ENCODE measurements at regions not wholly inside any gene's neighbourhood (a gene's known extent, or its start where the extent isn't known, plus 50 kb on each side); places are given as distances from the start of the nearest gene placed in this dataset.

DNA sequence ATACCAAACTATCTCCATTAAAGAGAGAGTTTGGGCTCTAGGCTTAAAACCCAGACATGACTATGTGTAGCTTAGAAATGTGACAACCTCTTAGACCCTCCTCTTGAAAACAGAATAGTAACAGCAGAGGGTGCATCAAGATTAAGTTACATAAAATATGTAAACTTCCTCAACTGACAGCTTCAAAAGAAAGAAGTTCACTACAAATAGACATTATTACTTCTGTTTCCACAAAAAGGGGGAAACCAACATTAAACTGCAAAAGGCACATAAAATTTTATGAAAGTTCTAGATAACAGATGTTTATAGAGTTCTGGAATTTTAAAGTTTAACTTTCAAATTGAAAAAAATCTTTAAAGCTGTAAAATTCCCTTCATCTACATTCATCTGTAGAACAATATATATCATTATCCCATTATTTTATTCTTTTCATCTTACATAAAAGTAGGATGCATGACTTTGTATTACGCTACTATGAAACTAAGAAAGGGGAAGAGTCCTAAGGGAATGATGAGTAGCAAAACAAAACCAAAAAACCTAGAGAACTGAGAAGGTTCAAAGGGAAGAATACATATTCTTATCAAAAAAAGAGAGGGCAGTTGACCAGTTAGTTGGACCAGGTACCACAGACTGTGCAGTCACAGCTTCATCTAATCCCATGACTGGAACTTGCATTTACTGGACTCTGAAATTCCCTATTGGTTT is 177.0 kb downstream of the SIPA1L2 start:
- DNase-seq (ENCODE audit: extremely low read depth, low read depth) = no peak

DNA sequence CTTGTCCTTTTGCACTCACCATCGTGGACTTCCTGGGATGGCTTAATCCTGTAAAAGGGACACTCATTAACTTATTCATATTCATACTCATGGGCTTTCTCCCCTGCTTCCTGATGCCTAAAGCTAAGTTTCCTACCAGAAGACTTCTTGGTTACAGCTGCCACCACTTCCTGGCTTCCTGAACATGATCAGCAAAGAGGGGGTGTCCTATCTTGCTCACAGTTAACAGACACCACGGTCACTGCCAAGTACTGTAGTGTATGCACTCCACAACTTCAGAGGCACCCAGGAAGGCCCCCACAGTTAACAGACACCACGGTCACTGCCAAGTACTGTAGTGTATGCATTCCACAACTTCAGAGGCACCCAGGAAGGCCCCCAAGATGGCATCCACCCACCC is 177.8 kb downstream of the SIPA1L2 start:
- DNase-seq (ENCODE audit: extremely low read depth, low read depth) = no peak

DNA sequence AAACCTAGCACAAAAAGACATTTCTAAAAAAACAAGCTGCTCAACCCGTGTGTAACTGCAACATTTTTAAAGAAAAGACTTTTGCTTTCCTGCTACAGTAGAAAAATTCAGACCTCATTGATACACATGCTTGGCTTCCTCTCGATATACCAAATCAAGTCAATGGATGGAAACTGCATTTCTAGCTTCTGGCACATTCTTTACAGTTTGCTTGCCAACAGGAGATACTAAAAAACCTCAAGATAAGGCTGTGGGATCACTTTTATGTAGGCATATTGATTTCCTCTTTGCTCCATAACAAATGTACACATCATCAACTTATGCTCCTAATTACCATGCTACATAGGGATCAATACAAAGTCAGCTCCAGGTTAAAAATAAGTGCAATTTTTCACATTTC is 178.4 kb downstream of the SIPA1L2 start:
- no peak for DNase-seq (ENCODE audit: extremely low read depth, low read depth)

DNA sequence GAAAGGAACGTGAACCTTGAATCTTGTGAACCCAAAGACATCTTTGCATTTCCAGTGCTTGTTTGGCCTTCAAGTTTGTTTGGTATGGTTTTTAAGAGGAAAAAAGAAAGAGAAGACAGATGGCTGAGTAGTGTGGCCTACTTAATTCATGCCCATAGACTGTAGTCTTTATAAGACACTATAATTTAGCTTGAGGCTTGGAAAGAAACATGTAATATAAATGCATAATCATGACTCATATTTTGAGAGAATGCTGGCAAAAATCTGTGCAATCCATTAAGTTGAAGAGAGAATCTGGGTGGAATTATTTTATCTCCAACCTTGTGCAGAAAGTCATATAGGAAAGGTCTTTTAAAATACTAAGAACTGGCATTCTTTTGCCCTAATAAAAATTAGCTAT is 179.3 kb downstream of the SIPA1L2 start:
- no peak for DNase-seq (ENCODE audit: extremely low read depth, low read depth)

DNA sequence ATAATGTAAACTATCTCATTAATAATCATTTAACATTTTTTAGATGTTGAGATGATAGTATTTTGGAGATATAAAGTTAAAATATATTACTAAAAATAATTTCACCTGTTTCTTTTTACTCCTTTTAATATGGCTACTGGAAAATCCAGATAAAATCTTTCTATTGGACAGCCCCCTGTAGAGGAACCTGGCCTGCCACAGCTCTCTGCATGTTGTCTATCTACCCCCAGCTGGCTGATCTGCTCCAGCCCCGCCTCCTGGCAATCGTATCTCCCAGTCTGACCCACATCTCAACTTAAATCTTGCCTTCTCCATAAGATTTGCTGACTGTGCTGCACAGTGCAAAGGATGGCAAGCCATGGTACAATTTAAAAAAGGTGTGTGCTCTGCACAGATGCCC is 182.8 kb downstream of the SIPA1L2 start:
- no peak for DNase-seq (ENCODE audit: extremely low read depth, low read depth)

DNA sequence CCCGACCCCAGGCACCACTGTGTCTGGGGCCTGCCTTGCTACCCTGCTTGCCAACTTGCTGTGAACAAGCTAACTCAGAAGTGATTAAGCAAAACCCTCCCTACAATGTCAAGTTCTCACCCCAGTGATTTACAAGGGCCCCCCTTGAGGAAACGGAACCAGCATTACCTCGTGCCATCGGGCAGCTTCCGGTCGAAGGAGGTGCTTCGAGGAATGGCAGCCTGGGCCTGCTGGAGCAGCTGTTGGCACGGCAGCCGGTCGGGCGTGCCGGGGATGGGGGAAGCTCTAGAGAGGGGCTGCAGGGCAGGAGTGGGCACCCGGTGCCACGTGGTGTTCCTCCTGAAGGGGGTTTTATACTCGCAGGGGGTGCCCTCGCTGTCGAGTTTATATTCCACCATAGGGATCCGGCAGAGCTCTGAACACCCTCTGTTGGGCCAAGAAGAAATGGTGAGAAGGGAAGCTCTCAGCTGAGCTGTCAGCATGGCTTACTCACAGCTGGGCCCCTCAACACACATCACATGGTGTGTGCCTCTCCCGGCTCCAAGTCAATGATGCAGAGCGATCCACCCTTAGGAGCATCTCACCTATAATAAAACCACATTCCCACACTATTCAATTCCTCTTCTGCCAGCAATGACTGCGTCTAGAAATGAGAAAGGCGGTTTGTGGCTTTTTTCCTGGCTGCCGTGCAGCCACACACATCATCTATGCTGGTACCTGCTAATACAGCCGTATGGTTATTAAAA is 184.4 kb downstream of the SIPA1L2 start:
- no peak for DNase-seq (ENCODE audit: extremely low read depth, low read depth)

DNA sequence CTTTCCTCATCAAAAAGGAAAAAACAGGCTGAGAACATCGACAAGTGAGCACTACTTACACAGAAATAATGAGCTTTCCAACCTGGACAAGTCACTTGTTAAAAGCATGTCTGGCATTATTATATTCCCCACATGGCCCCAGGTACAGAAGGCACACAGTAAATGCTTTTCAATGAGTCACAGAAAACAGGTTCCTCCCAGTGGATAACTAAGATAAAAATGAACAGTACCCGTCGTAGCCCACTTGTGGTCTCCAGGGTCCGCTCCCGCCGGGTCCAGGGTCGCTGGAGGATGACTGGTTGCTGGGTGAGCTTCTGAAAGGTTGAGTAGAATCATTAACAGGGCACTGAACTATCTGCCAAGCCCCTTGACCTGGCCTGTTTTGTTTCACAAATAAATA is 186.6 kb downstream of the SIPA1L2 start:
- no peak for DNase-seq (ENCODE audit: extremely low read depth, low read depth)

DNA sequence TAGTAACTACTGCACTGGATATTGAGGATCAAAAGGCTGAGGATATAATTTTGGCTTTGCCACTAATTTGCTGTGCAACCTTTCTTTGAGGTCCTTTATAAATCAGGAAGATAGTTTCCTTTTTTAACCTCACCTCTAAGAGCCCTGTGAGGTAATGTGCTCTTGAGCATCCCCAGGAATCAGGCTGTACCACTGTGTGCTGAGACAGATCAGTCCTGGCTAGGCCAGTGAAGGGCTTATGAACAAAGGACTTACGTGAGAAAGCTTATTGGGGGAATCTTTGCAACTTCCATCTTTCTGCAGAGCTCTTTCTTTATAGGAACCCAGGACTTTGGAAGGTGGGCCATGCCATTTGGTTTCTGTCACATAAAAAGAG is 188.9 kb downstream of the SIPA1L2 start:
- DNase-seq (ENCODE audit: extremely low read depth, low read depth) = no peak

DNA sequence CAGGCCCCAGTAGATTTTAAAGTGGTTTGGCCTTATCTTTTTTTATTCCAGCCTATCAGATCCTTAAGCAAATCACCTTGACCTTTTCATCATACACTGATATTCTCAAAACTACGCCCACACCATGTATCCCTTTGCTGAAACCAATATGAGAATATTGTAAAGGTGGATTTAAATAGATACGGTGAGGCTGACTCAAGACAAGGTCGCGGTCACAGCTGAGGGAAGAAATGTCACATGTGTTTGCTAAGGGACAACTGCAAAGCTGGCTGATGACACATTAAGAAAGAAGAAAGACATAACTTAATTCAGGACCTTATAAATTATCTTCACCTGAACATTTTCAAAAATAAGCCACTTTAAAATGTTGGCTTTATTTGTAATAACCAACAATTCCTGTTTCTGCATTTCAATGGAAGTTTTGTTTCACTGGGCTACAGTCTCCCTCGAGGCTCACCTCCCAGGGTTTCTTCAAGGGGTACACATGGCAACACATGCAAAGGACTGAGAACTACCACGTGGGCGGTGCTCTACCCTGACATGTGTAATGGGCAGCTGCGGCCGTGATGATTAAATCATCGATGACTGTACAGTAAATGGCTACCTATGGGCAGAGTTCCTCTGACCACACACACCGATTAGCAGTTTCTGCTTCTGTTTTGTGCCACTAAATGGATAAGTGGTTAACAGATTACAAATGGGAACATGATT is 189.5 kb downstream of the SIPA1L2 start:
- DNase-seq (ENCODE audit: extremely low read depth, low read depth) = no peak

DNA sequence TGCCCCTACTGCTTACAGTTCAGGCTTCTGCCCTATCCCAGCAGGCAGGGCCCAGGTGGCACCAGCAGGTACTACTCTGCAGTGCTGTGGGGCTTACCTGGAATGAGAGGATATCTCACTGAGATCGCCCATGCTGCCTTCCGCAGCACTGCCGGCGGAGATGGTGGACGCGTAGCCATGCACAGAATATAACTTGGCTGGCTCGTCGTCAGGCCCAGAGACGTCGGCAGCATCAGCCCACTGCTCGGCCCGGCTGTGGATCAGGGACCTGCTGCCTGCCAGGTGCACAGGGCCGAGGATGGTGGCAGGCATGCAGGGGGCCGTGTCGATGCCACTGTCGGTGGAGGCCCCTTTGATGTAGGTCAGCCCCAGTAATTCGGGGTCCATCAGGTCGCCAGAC is 190.9 kb downstream of the SIPA1L2 start:
- DNase-seq (ENCODE audit: extremely low read depth, low read depth) = no peak

DNA sequence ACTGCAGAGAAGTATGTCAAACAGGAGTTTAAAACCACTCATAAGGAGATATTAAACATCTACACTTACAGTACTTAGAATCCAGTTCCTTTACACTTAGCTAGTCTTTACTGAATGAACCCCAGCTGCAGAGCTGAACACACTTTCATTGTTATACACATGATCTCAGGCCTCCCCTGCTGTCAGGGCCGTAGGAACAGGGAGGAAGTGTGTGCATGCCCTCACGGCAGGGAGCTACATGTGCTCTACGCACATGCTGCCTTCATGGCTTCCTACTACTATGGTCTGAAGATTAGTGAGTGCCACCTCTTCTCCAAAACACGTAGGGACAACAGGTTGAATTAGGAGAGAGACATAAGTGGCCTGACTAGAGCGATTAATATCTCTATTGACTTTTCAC is 191.5 kb downstream of the SIPA1L2 start:
- DNase-seq (ENCODE audit: extremely low read depth, low read depth) = no peak

DNA sequence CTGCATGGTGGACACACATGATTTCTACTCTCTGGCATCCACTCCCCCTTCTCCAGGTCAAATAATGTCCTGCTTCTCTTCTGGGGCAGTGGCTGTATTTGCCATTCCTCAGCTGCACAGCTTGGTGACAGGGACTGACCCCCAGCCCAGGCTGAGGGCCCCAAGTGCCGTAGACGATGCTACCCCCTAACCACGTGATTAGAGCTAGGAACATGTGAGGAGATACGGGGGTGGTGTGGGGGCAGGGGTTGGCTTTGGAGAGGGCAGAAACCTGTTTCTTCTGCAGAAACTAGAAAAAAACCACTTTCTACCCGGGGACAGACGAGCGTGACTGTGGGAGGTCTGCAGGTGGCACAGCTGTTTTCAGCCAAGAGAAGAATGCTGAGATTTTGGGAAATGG is 192.4 kb downstream of the SIPA1L2 start:
- DNase-seq (ENCODE audit: extremely low read depth, low read depth) = no peak

DNA sequence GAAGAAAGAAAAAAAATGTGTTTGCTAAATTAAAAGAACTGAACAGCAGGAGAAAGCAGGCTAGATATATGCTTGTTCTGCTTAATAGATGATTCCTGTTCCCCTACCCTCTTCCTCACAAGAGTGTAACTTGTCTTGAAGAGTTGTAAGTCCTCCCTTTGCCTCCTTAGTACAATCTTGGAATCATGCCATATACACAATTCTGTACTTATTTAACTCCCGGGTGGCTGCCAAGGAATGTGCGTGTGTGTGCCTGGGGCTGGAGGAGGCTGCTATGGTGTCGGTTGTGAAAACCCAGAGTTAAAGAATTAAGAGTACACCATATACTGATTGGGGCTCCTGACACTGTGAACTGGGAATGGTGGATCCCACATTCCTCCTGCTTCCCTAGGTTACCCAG is 194.2 kb downstream of the SIPA1L2 start:
- DNase-seq (ENCODE audit: extremely low read depth, low read depth) = no peak

DNA sequence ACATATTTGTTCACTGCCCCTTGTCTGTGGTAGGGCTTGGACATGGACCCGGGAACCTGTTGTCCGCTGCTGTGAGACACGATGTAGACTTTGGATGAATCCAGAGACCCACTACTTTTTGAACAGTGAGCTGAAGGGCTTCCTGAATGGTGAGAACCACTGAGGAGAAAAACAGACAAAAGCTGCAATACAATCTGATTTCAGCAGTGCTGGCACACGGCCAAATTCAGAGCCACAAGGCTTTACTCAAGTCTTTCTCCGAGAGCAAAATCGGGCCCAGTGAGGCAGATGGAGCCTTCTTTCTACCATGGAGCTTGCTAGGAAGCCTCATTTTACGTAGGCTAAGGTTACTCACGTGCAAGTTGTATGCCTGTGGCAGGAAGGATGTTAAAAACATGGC is 197.6 kb downstream of the SIPA1L2 start:
- DNase-seq (ENCODE audit: extremely low read depth, low read depth) = no peak

DNA sequence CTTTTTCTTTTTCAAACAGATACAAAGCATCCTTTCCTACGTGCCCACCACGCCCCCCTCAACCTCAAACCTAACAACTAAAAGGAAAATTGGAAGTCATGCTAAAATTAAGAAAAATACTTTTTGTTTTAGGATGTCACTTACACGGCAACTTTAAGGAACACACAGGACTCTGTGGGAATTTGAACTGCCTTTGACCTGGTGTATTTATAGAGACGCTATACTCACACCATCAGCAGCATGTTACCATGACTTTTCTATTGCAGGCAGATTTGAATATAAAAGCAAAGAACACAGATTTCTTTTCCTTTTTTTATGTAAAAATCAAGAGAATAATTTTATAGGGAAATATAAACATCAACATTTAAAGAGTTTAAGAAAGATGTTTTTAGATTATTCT is 198.2 kb downstream of the SIPA1L2 start:
- DNase-seq (ENCODE audit: extremely low read depth, low read depth) = no peak

DNA sequence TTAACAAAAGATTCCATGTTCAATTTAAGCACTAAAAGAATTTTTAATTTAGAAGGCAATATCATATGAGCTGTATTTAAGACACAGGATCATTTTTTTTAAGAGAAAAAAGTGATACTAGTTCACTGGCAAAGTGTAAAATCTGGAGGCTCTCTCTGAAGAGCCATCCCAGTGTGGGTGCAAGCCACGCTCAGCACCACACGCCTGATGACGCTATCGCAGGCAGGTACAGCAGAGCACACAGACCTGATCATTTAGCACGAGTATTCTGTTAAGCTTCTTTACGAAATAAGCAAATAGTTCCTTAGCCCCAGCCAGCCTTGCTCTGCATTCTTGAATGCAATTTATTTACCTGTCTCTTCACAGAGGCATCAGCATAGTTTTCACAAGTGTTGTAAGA is 198.6 kb downstream of the SIPA1L2 start:
- no peak for DNase-seq (ENCODE audit: extremely low read depth, low read depth)

DNA sequence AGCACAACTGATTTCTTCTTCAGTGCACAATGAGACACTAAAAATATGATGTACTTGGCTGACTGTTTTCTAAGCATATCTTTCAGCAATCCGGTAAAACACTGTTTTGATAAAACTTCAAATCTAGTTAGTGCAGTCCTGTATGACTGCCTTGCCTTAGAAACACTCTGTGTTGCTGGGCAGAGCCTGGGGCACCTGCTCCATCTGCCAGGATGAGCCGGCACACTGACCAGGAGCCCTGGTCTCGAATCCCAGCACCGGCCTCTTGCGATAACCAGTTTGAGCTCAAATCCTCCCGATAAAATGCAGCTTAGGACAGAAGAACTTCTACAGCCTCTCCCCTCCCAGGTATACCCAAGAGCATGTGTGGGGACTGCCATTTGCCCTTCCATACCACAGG is 199.5 kb downstream of the SIPA1L2 start:
- DNase-seq (ENCODE audit: extremely low read depth, low read depth) = no peak

DNA sequence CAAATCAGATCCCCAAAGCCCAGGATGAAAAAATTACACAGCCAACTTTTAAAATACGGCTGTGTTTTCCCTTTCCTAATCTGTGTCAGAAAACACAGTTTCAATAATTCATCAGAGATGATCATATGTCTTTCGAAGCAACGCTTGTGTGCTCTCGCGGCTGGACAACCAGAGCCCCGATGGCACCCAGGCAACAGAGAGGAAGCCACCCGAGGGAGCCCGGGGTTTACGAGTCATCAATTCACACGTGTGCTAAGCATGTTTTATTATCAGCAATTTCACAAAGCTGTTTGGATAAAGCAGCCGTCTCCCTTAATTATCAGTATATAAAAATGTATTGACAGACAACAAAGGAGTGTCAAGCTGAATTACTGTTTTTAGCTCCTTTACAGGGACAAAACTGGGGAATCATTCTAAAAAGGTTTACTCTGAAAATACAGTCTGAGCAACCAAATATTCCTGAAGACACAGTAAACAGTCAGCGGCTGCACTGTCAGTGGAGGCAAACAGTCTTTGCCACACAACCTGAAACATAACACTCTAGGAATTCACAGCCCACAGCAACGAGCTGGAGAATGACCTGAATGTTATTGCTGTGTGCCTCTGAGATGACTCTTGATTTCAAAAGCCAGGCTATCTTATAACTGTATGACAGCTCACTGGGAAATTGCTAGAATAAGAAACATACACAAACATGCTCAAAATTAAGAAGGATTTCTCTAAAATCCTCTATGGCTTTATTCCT is 201.0 kb downstream of the SIPA1L2 start:
- no peak for DNase-seq (ENCODE audit: extremely low read depth, low read depth)

DNA sequence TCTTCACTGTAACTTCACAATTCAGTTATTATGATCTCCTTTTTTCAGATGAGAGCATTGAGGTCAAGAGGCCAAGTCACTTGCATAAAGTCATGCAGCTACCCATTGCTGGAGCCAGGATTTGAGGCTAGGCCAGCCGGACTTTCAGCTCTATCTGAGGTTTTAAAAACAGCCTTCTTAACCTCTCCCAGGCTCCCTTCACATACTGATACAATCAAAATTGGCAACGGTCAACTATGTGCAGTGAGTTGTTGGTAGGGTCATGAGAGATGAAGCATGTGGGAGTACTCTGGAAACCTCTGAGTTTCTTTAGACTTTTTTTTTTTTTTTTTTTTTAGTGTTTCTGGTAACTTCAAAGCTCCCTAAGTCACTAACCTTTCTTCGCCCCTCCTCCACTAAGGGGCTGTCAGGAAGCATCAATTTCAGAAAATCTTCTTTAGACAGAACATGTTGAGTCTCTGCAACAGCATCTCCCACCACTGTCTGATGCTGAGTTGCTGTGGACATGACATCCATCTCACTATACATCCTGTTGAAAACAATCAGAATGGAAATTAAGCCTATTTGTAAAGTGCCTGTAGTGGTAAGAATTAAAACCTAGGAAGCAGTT is 201.8 kb downstream of the SIPA1L2 start:
- no peak for DNase-seq (ENCODE audit: extremely low read depth, low read depth)

DNA sequence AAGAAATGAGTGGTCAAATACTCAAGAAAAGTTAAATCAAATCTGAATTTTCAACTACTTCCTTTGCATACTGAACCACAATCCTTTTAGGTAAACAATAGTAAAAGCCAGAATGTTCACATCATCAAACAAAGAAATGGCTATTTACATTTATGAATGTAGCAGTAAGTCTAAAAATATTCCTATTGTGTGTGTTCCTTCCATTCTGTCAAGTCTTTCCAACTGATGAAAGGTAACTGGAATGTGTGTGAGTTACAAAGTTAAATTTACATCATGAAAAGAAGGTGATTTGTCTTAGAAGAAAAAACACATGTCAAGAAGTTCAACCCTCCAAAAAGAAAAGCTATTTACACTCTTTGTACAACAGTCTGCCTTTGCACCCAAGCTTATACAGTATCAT is 203.1 kb downstream of the SIPA1L2 start:
- DNase-seq (ENCODE audit: extremely low read depth, low read depth) = no peak

DNA sequence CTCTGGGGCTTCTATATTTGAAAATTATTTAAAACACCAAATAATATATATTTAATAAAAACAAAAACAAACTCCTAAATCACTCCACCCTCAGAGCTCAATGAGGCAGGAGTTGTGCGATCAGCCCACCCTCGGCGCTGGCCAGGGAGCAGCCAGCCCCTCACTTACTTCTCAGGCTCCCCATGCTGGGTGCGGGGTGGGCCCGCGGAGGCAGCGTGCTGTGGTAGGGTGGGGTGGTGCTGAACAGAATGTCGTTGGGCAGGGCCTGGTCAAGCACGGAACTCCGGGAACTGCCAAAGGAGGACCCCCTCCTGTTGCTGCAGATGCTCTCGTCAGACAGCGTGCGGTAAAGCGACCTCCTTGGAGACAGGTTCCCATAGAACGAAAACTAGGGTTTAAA is 204.5 kb downstream of the SIPA1L2 start:
- no peak for DNase-seq (ENCODE audit: extremely low read depth, low read depth)
